Central memory CD4-positive, alpha-beta T cell (primary cell): ENCODE measurements at regions not wholly inside any gene's neighbourhood (a gene's known extent, or its start where the extent isn't known, plus 50 kb on each side); places are given as distances from the start of the nearest gene placed in this dataset.
"Not testable (repeated sequence)": the region's sequence is repeated elsewhere in the genome, so short reads cannot be mapped to it uniquely, and the experiment has no call there.

ENCODE experiments used
- DNase-seq: peaks from one replicate; pipeline ENCODE4 v3.0.0; 2022

DNA sequence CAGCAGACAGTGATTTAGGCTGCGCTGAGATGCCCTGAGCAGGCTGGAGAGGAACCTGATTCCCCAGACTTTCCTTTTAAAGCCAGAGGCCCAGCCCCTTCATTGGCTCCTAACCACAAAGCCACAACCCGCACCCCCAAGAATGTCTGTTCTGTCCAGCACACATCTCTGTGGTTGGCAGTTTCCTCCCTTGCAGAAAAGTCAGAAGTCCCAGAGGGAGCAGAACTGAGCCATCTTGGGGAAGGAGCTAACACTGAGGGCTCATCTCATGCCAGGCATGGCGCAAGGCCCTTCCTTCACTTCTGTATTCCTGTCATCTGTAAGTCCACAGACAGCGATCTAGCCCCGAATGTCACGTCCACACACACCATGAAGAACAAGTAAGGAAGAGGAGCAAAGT lies 97.1 kb upstream of the SYT13 start:
- no peak for DNase-seq

DNA sequence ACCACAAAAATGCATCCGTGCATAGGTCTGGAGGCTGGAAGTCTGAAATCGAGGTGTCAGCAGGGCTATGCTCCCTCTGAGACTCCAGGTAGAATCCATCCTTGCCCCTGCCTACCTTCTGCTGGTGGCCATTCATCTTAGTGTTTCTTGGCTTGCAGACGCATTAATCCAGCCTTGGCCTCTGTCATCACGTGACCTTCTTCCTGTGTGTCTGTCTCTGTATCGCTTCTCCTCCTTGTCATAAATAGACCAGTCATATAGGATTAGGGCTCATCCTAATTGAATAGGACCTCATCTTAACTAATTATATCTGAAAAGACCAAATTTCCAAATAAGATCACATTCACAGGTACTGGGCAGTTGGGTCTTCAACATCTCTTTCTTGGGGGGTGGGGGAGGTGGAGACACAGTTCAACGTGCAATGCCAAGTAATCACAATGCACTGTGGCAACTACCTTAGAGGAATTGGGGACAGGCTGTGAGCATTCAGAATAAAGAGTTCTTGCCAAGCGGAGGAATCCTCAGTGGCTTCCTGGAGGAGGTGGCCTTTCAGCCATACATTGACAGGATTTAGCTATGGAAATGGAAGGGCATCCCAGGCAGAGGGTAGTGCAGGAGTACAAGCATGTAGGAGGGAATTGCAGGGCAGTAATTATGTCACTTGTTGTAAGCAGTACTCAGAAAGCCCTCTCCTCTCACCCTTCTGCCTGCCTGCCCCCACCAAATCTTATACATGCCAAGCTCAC lies 96.2 kb upstream of the SYT13 start:
- DNase-seq = no peak

DNA sequence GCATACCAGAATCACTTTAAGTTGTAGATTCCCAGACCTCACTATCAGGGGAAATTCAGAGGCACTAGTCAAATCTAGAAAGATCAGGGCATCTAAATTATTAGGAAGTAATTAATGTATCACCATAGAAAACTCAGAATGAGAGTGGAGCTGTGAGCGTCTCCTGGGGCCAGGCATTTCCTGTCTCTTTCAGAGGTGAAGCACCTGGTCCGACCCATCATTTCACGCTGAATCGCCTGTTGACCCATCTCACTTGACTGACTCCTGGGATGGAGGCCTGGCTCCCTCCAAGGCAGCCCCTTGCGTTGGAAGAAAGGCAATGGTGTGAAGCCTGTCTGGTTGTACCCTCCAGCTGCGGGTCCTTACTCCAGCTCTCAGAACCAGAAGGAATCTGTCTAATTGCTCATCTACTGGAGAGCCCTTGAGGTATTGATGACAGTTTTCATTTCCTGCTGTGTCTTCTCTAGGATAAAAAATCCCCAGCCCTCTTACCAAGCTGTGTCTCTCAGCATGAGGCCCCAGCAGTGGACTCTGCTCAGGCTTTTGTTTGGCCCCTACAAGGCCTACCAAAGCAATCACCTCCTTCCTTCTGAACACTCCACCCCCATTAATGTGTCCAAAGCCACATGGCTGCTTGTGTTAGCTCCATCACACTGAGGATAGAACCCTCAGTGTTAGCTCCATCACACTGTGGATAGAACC lies 93.2 kb upstream of the SYT13 start:
- DNase-seq = no peak

DNA sequence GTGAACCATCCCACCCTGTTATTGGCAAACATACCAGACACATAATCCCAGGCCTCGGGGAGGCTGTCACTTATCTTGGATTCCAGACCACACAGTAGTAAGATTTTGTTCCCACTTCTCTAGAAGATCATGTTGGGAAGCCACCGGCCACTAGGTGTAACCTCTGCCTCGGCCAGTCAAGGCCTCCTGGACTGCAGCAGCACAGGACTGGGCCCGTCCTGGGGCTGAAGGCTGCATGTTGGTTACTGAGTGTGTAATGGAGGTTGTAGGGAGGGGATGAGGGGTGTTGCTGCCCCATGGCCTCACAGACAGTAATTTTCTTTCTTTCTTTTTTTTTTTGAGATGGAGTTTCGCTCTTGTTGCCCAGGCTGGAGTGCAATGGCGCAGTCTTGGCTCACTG lies 92.4 kb upstream of the SYT13 start:
- no peak for DNase-seq

DNA sequence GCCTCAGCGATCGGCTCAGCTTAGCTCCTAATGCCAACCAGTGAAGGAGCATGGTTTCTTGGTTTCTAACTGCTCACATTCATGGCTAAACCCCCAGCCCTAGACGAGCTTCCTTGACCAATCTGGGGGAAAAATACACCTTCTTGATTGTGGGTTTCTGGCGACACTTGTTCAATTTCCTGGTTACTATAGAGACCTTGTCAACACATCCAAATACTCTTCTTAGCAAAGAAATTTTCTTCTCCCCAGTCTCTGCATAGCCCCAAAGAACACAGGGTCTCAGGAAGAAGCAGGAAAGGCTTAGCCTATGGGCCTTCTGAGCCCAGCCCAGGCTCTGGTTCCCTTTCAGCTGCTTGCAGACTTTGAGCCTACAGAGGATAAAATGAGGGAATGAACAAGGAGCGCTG lies 88.5 kb upstream of the SYT13 start:
- peak; percentile 72 for DNase-seq

DNA sequence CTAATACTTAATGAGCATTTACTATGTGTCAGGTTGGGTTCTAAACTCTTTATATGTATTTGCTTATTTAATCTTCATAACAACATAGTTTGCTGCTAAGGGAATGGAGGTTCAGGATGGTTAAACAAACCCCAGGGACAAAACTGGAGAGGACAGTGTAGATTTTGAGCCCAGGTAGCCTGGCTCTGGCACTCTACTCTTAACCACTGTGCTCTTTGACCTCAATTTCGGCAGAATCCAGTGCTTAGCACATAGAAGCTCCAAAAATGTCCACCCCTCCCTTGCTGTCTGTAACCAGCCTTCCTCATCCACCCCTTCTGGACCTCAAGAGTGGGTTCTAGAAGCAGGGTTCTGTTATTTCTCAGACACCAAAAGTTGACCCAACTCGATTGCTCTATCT lies 88.0 kb upstream of the SYT13 start:
- no peak for DNase-seq

DNA sequence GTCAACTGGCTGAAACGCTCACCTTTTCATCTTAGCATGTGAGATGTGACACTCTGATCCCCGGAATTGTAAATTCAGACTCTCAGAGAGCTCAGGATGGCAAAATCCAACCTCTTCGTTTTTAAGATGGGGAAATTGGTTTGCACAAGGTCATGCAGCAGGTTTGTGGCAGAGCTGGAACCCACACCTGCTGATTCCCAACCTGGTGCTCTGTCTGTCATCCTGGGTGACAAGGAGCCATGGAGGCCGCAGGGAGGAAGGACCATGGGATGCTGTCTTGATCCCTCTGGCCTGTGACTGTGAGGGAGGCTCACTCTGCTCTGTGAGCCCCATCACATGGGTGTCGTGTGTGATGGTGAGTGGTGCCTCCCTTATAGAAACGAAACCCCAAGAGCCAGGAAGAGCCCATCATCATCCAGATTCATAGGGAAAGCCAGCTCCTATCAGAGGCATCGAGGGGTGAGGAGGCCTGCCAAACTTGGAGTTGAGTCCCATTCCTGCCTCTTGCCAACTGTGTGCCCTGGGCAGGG lies 87.4 kb upstream of the SYT13 start:
- DNase-seq = no peak

DNA sequence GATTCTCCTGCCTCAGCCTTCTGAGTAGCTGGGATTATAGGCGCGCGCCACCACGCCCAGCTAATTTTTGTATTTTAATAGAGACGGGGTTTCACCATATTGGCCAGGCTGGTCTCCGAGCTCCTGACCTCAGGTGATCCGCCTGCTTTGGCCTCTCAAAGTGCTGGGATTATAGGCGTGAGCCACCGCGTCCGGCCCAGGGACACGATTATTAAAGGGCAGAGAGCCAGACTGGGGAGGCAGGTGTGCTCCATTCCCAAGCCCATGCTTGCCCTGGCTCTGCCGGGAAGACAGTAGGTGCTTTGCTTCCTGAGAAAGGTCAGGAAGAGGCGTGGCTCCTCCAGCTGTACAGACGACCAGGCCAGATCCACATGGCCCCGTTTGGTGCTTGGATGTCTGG lies 86.3 kb upstream of the SYT13 start:
- DNase-seq = not testable (repeated sequence)

DNA sequence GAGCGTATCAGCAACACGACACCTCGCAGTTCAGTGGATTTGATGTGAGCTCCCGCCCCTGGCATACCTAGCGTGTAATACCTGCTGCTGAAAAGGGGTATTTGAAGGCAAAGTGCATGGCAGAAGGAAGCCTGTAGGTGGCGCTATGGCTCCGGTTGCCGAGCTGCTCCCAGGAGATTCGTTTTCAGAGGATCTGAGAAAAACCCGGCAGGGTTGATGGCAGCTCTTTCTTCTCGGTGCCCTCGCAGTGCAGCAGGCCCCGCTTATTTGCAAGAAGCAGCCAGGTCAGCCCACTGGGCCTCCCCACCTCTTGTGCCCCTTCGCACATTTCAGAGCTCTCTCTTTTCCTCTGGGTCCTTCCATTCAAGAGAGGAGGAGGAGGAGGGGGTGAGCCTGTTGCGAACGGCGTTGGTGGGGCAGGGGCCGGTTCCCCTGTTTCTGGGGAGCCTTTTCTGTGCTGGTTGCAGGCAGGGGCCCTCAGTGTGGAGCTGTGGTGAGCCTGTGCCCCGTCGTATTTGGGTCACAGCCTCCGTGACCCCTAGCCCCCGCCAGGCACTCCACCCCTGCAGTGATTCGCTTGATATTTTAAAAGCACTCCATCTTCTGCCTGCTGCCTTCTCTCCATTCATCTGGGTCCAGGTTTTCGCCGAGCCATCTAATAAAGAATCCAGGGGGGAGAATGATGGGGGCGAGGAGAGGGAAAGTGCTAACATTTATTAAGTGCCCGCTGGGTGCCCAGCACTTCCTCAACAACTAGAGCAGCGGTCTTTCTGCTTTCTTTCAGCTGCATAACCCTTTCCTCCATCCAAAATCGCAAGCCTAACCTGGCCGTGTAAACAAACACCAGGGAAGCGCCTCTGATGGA lies 85.3 kb upstream of the SYT13 start:
- DNase-seq = peak; percentile 64

DNA sequence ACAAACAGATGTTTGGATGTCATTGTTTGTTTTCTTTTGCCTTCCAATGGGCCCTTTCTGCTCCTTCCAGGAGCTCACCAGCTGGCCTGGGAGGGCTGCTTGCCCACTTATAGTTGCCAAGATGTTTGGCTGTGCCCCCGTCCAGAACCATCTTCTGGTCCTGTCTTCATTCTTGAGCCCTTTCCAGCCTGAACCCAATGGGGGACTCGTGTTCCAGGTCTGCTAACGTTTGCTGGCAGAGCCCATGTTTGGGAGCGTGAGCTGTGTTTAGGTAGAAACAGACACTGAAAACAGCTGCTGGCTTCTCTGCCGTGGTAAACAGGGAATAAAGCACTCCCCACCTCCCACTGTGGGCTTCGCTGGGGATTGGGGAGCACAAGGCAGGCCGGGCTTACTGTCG lies 83.2 kb upstream of the SYT13 start:
- DNase-seq = no peak

DNA sequence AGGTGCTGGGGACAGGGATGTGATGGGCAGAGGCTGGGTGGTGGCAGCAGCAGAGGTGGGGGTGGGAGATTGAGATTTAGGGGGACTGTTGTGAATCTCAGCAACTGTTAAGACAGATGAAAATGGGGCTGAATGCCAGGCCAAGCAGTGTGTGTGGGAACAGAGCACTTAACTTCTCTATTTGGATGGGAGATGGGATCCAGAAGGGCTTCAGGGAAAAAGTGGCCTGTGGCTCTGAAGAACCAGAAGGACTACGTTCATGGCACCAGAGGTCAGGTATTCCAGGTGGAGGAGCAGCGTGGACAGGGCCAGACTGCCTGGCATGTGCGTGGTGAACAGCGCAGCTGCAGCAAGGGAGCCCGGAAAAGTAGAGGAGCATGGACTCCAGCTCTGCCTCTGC lies 82.6 kb upstream of the SYT13 start:
- DNase-seq = no peak

DNA sequence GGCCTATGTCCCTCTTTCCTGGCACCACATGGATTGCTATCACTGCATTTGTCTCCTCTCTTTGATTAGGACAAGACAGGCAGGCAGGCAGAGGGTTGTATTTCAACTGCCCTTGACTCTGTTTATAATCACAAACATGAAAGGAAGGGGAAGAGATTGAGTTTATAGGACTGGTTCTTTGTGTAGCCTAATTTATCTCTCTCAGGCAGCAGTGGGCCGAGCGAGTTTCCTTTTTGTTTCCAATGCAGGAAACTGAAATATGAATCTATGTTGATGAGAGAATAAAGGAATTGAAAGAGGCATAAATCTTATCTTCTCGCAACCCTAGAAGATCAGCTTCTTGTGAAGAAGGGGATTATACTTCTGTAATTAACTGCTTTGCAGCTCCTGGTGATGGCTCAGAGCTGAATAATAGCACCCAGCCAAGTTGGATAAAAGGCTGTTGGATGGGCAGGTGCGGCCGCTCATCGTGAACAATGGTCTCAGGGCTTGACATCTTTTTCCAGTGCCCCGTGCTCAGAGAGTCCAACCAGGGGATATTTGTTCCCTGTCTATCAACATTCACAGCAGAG lies 80.6 kb upstream of the SYT13 start:
- no peak for DNase-seq

DNA sequence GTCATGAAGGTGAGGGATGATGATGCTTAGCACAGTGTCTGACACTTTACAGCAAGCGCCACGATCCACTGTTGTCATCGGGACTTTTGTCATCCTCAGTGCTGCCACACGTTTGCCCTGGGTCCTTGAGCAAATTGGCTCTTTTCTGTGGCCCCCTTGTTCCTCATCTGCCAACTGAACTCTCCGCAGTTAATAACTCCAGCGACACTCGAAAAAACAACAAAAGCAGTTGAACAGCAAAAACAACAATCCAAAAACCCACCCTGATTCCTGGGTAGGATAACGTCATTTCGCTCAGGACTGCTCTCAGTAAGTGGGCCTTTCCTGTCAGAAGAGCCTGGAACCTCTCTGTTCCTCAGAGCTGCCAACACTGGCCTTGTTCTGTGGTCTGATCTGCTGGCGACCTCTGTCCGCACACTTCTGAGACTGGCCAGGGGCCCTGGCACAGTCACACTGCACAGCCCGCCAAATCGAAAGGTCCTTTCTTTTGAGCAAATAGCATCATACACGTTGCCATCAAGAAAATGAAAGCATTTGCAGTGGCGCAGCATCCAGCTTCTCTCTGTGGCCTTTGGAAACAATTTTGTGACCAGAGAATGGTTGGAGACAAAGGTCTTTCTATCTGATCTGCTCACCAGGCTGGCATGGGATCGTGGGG lies 79.9 kb upstream of the SYT13 start:
- no peak for DNase-seq

DNA sequence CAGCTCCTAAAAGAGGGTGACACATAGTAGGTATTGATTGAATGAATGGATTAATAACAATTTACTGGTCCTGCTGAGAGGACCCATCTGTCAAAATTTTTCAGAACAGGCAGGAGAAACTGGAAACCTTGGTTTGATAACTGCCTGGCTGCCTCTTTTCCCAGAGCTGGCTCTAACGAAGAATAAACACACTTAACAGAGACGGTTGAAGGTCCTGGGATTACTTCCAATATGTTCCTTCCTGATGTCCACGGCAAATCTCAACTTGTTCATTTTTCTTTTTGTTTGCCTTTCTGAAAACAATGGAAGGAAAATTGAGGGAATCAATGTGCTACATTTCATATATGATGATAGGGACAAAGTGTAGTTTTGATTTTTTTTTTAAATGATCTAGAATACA lies 76.5 kb upstream of the SYT13 start:
- DNase-seq = no peak

DNA sequence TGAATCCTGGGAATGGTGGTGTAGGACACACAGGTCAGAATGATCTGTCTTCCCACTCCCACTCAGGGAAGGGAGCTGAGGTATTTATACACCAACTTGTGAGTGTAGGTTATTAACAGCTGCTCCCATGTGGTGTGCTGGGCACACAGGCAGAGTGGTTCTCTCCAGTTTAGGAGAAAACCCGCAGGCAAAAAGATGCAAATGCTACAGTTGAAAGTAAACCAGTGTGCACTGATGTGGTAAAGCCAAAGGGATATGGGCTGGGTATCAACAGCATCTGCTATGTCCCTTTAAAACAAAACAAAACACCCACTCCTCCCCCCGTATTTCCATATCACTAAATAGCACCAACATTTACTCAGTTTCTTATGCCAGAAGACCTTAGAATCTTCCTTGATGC lies 75.4 kb upstream of the SYT13 start:
- DNase-seq = no peak

DNA sequence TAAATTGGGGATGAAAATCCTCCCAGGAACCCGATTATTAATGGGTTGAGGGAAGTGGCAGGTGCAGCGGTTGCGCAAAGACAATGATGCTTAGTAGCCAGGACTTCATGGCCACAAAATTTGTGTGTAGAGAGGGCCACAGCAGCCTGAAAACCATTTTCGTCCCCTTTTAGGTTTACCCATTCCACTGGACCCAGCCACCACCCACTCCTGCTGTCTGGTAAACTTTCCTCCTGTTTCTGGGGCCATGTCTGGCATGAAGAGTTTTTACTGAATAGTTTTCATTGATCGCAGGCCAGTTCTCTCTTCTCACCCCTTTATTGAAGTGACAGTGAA lies 69.5 kb upstream of the SYT13 start:
- no peak for DNase-seq

DNA sequence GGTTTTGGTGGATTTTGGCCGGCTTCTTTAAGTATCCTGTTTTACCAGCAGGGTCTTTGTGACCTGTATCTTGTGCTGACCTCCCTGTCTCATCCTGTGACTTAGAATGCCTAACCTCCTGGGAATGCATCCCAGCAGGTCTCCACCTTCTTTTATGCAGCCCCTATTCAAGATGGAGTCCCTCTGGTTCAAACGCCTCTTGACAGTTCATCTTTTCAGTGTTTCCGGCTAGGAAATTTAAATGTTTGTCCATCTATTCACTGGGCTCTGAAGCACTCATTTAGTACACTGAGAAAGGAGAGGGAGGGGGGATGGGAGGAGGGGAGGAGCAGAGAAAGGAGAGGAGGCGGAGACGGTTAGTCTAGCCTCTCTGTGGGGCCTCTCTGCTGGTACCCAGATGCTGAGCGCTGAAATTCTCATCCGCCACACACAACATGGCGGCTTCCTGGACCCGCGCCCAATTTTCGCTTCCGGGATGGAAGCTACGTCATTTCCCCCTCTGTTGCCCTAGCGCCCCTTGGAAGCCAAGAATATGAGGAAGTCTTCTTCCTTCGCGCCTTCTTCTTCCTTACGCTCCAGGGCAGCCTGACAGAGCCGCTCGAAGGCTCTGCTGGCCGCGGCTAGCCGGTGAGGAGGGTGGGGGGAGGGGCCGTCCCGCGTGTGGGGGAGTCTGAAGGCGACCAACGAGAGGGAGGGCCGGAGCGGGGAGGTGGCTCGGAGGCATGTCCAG lies 69.0 kb upstream of the SYT13 start:
- peak; percentile 83 for DNase-seq

DNA sequence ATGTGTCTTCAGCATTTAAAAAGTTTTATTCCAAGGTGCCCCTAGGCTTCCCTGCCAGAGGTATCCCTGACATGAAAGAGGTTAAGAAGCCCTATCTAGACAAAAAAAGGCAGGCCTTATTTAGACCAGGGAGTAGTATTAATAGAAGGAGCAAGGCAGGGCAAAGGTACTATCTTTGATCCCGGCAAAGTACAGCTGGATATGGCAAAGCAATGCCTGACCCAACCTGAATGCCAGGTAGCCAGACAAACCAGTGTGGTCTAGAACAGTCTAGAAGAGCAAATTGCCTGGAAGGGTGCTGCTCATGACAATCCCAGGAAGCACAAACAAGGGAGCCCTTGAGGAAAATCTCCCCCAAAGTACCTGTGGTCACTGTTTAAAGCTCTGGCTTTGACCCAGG lies 62.6 kb upstream of the SYT13 start:
- no peak for DNase-seq

DNA sequence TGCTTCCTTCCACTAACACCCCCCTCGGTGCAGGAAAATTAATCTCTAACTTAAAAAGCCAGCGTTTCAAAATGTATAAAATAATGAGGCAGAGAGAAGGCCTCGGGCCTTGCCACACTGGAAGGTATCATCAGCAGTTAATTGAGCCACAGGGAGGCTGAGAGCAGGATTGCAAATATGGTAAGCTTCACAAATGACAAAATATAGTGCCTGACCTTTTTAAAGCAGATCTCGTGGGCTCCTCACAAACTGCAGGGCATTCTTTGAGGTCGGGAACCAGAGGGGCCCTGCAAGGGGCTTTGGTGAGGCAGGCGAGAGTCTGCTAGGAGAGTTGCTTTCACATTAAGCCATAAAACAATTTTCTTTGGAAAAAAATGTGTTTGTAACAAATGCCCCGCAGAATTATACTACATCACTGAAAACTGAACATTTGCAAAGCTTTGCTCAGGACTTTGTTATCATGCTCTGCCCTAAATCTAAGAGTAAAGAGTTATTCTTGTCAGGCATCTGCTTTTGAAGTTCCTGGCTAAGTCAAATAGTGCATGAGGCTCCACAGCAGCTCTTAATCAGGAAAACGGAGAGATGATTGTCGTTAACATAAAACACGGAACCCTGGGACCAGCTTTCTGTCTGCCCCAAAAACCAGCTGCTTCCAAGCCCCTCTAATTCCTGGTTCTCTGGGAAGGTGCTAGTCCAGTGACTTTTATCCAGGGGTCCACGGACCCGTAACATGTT lies 61.4 kb upstream of the SYT13 start:
- no peak for DNase-seq

DNA sequence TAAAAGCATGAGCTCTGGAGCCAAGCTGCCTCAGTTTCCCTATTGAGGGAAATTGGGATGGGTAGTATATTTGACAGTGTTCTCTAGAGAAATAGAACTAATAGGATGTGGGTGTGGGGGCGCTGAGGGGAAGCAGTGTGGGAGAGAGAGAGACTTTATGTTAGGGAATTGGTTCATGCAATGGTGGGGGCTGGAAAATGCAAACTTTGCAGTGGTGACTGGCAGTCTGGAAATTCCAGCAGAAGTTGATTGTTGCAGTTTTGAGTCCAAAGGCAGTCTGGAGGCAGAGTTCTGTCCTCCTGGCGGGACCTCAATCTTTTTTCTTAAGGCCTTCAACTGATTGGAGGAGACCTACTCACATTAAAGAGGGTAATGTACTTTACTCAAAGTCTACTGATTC lies 59.4 kb upstream of the SYT13 start:
- DNase-seq = no peak

DNA sequence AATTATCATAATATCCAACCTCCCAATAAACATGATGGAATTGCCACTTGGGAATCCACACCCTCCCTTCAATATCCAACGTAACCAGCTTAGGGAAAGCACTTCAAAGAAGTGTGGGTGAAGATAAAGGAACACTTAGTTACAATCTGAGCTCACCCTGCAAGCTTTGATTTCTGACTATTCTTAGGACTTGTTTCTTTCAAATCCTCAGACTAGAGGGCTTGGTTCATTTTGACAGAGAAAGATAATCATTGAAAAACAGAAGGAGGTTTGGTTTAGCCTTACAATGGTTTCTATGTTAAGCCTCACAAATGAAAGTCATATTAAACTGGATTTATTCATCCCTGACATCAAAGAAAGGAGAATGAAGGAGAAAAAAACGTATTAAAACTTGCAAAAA lies 57.9 kb upstream of the SYT13 start:
- DNase-seq = no peak
